Renal pelvis (tissue), 1 donor: ENCODE measurements at regions not wholly inside any gene's neighbourhood (a gene's known extent, or its start where the extent isn't known, plus 50 kb on each side); places are given as distances from the start of the nearest gene placed in this dataset.

Source experiments
- DNase-seq: peaks from one replicate; pipeline ENCODE4 v3.0.0-alpha.2; 2013

- no peak for DNase-seq
Observed at GRCh38 chr14:22452330-22452729, 136.7 kb downstream of the DAD1 start.

- no peak for DNase-seq
Observed at GRCh38 chr14:22450266-22450665, 138.8 kb downstream of the DAD1 start.

- DNase-seq, result no peak
Observed at GRCh38 chr14:22449600-22449905, 139.5 kb downstream of the DAD1 start.

- DNase-seq, result no peak
Observed at GRCh38 chr14:22448905-22449599, 140.0 kb downstream of the DAD1 start.

GRCh38 chr14:22448035-22448904, 140.8 kb downstream of the DAD1 start:
- DNase-seq, result no peak

- DNase-seq, result no peak
Observed at GRCh38 chr14:22438742-22439141, 150.3 kb downstream of the DAD1 start.

GRCh38 chr14:22434901-22435550, 154.0 kb downstream of the DAD1 start:
- no peak for DNase-seq

GRCh38 chr14:22434030-22434429, 155.0 kb downstream of the DAD1 start:
- DNase-seq, result no peak

GRCh38 chr14:22433069-22433468, 156.0 kb downstream of the DAD1 start:
- DNase-seq, result no peak

GRCh38 chr14:22432348-22432976, 156.6 kb downstream of the DAD1 start:
- DNase-seq, result peak; percentile 90

- DNase-seq, result no peak
Observed at GRCh38 chr14:22429546-22430294, 159.3 kb downstream of the DAD1 start.

GRCh38 chr14:22428700-22429291, 160.2 kb downstream of the DAD1 start:
- DNase-seq, result no peak

GRCh38 chr14:22427771-22428231, 161.2 kb downstream of the DAD1 start:
- no peak for DNase-seq

- DNase-seq, result no peak
Observed at GRCh38 chr14:22426711-22427110, 162.3 kb downstream of the DAD1 start.

- DNase-seq, result no peak
Observed at GRCh38 chr14:22423958-22424357, 165.1 kb downstream of the DAD1 start.

- DNase-seq, result no peak
Observed at GRCh38 chr14:22422238-22422637, 166.8 kb downstream of the DAD1 start.

- DNase-seq, result no peak
Observed at GRCh38 chr14:22420598-22421186, 168.3 kb downstream of the DAD1 start.

- no peak for DNase-seq
Observed at GRCh38 chr14:22419620-22420019, 169.4 kb downstream of the DAD1 start.

GRCh38 chr14:22418631-22419030, 170.4 kb downstream of the DAD1 start:
- no peak for DNase-seq

- no peak for DNase-seq
Observed at GRCh38 chr14:22417914-22418313, 171.1 kb downstream of the DAD1 start.

- DNase-seq, result no peak
Observed at GRCh38 chr14:22416193-22416592, 172.8 kb downstream of the DAD1 start.
